ENCODE measurements at regions not wholly inside any gene's neighbourhood (a gene's known extent, or its start where the extent isn't known, plus 50 kb on each side); places are given as distances from the start of the nearest gene placed in this dataset.

DNA sequence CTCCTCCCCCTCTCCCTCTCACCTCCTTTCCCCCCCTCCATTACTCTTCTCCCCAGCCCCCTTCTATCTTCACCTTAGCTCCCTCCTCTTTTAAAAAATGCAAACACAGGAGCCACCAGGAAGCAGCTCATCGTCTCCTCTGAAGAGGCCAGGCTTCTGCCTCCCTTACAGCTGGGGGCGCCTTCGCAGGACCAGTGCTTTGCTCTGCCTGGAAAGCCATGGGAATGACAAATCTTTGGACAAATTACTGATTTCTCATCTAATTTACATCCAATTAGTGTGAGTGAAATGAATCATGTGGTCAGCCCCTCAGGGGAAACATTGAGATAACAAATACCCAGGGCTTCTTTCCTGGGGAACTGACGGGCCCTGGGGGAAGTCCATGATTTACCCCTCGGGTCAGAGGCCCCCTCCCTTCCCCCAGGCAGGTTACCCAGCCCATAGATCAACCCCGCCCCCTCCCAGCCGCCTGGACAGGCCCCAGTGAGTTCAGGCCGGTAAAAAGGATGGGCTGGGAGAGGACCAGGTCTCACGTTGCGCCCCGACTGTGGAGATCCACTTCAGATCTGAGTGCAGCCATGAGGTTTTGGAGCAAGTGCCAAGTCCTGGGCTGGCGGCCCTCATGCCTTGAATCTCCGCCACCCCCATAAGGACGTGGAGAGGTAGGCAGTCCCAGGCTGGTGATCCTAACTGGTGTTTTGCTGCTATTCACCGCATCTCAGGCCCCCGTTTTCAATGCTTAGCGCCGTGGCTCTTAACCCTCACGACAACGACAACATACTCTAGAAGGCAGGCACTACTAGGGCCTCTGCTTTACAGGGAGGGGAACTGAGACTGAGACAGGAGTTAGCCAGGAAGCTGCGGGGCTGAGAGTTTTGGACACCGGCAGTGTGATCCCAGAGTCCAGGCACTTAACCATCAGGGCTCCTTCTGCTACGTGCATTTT lies 300.8 kb downstream of the RRAGC start:
- H3K27ac ChIP-seq (ENCODE audit: low read depth): no peak overlapping the region
- H3K27ac Mint-ChIP-seq: peak overlapping the region; percentile 90

More for the DNA sequence above, 300.8 kb downstream of the RRAGC start:
- H3K9me2 ChIP-seq (ENCODE audit: insufficient read depth): peaks cover 6% of the 10 kb centered on the region; the same call in 1 of the 2 replicates
- H3K4me1 ChIP-seq (ENCODE audit: insufficient read depth): peaks cover 26% of the 10 kb centered on the region
- 0 out of 2 replicates have a peak, but pooled peaks cover 11% of the 10 kb centered on the region for H3F3A ChIP-seq (replicated peaks; ENCODE audit: low read depth)
- H3K36me3 ChIP-seq (ENCODE audit: insufficient read depth): no peaks in the 10 kb centered on the region
- peaks cover 41% of the 10 kb centered on the region for H3K4me1 Mint-ChIP-seq
- DNase-seq (ENCODE audit: low spot score) (peak; percentile 69), ATAC-seq (peak; percentile 84)
- H2AFZ ChIP-seq: peak overlapping the region; percentile 74
- peak overlapping the region; percentile 60 for H3K4me3 Mint-ChIP-seq
- peak overlapping the region; percentile 58 for H3K4me3 ChIP-seq
- TF ChIP-seq, protein P1, sequence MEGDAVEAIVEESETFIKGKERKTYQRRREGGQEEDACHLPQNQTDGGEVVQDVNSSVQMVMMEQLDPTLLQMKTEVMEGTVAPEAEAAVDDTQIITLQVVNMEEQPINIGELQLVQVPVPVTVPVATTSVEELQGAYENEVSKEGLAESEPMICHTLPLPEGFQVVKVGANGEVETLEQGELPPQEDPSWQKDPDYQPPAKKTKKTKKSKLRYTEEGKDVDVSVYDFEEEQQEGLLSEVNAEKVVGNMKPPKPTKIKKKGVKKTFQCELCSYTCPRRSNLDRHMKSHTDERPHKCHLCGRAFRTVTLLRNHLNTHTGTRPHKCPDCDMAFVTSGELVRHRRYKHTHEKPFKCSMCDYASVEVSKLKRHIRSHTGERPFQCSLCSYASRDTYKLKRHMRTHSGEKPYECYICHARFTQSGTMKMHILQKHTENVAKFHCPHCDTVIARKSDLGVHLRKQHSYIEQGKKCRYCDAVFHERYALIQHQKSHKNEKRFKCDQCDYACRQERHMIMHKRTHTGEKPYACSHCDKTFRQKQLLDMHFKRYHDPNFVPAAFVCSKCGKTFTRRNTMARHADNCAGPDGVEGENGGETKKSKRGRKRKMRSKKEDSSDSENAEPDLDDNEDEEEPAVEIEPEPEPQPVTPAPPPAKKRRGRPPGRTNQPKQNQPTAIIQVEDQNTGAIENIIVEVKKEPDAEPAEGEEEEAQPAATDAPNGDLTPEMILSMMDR (conservative IDR thresholded peaks at IDR 0.05; ENCODE audit: low read depth in 2 of 2): peak; percentile 20 to 43; a peak in 2 of 4 replicates
- TF ChIP-seq EZH2phosphoT487 (IDR thresholded peaks at IDR 0.05; ENCODE audit: unreplicated experiment) (no peak), ZNF331 (CRISPR knock-in tag; IDR thresholded peaks at IDR 0.05; ENCODE audit: low read depth) (no peak), EZH2 (IDR thresholded peaks at IDR 0.05; ENCODE audit: low read depth, unreplicated experiment) (no peak), POLR2AphosphoS5 (IDR thresholded peaks at IDR 0.05; ENCODE audit: low read depth) (no peak)
- TF ChIP-seq, protein P2, sequence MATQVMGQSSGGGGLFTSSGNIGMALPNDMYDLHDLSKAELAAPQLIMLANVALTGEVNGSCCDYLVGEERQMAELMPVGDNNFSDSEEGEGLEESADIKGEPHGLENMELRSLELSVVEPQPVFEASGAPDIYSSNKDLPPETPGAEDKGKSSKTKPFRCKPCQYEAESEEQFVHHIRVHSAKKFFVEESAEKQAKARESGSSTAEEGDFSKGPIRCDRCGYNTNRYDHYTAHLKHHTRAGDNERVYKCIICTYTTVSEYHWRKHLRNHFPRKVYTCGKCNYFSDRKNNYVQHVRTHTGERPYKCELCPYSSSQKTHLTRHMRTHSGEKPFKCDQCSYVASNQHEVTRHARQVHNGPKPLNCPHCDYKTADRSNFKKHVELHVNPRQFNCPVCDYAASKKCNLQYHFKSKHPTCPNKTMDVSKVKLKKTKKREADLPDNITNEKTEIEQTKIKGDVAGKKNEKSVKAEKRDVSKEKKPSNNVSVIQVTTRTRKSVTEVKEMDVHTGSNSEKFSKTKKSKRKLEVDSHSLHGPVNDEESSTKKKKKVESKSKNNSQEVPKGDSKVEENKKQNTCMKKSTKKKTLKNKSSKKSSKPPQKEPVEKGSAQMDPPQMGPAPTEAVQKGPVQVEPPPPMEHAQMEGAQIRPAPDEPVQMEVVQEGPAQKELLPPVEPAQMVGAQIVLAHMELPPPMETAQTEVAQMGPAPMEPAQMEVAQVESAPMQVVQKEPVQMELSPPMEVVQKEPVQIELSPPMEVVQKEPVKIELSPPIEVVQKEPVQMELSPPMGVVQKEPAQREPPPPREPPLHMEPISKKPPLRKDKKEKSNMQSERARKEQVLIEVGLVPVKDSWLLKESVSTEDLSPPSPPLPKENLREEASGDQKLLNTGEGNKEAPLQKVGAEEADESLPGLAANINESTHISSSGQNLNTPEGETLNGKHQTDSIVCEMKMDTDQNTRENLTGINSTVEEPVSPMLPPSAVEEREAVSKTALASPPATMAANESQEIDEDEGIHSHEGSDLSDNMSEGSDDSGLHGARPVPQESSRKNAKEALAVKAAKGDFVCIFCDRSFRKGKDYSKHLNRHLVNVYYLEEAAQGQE (IDR thresholded peaks at IDR 0.05; ENCODE audit: unreplicated experiment): no peak
- TF ChIP-seq, protein P3, sequence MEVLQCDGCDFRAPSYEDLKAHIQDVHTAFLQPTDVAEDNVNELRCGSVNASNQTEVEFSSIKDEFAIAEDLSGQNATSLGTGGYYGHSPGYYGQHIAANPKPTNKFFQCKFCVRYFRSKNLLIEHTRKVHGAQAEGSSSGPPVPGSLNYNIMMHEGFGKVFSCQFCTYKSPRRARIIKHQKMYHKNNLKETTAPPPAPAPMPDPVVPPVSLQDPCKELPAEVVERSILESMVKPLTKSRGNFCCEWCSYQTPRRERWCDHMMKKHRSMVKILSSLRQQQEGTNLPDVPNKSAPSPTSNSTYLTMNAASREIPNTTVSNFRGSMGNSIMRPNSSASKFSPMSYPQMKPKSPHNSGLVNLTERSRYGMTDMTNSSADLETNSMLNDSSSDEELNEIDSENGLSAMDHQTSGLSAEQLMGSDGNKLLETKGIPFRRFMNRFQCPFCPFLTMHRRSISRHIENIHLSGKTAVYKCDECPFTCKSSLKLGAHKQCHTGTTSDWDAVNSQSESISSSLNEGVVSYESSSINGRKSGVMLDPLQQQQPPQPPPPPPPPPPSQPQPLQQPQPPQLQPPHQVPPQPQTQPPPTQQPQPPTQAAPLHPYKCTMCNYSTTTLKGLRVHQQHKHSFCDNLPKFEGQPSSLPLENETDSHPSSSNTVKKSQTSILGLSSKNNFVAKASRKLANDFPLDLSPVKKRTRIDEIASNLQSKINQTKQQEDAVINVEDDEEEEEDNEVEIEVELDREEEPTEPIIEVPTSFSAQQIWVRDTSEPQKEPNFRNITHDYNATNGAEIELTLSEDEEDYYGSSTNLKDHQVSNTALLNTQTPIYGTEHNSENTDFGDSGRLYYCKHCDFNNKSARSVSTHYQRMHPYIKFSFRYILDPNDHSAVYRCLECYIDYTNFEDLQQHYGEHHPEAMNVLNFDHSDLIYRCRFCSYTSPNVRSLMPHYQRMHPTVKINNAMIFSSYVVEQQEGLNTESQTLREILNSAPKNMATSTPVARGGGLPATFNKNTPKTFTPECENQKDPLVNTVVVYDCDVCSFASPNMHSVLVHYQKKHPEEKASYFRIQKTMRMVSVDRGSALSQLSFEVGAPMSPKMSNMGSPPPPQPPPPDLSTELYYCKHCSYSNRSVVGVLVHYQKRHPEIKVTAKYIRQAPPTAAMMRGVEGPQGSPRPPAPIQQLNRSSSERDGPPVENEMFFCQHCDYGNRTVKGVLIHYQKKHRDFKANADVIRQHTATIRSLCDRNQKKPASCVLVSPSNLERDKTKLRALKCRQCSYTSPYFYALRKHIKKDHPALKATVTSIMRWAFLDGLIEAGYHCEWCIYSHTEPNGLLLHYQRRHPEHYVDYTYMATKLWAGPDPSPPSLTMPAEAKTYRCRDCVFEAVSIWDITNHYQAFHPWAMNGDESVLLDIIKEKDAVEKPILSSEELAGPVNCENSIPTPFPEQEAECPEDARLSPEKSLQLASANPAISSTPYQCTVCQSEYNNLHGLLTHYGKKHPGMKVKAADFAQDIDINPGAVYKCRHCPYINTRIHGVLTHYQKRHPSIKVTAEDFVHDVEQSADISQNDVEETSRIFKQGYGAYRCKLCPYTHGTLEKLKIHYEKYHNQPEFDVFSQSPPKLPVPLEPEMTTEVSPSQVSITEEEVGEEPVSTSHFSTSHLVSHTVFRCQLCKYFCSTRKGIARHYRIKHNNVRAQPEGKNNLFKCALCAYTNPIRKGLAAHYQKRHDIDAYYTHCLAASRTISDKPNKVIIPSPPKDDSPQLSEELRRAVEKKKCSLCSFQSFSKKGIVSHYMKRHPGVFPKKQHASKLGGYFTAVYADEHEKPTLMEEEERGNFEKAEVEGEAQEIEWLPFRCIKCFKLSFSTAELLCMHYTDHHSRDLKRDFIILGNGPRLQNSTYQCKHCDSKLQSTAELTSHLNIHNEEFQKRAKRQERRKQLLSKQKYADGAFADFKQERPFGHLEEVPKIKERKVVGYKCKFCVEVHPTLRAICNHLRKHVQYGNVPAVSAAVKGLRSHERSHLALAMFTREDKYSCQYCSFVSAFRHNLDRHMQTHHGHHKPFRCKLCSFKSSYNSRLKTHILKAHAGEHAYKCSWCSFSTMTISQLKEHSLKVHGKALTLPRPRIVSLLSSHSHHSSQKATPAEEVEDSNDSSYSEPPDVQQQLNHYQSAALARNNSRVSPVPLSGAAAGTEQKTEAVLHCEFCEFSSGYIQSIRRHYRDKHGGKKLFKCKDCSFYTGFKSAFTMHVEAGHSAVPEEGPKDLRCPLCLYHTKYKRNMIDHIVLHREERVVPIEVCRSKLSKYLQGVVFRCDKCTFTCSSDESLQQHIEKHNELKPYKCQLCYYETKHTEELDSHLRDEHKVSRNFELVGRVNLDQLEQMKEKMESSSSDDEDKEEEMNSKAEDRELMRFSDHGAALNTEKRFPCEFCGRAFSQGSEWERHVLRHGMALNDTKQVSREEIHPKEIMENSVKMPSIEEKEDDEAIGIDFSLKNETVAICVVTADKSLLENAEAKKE (CRISPR knock-in tag; IDR thresholded peaks at IDR 0.05): no peak
- no peaks in the 10 kb centered on the region for H3K79me2 ChIP-seq (replicated peaks; ENCODE audit: insufficient read depth)
- no peaks in the 10 kb centered on the region for H4K20me1 ChIP-seq (replicated peaks; ENCODE audit: insufficient read depth)
- H3K36me3 Mint-ChIP-seq (ENCODE audit: low read depth): no peaks in the 10 kb centered on the region
- peak overlapping the region; percentile 89 for H3K4me2 ChIP-seq
- peaks cover 23% of the 10 kb centered on the region for H3K27me3 ChIP-seq (ENCODE audit: insufficient read depth)
- no peaks in the 10 kb centered on the region for H3K9me3 Mint-ChIP-seq
- H3K27me3 Mint-ChIP-seq (ENCODE audit: insufficient read depth, low read depth, poor library complexity): peaks cover 15% of the 10 kb centered on the region

Data from GM23338 (cell line).